ENCODE measurements at regions not wholly inside any gene's neighbourhood (a gene's known extent, or its start where the extent isn't known, plus 50 kb on each side); places are given as distances from the start of the nearest gene placed in this dataset.

DNA sequence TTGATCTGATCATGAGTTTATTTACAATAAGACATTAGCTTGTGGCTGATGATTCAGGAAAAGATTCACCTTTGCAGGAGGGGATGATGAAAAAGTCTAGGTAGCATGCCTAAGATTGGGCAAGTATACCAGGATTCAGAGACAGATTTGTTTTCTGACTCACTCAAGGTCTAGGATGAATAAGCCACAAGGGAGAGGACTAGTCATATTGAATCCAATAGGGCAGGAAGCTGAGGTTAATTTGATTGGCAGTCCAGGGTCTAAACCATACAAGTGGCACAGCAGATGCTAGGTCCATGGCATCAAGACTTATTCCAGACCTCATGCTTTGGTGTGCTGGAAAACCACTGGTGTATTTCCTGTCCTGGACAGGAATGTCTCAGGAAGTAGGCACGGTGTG is 1133.4 kb downstream of the XPNPEP1 start:
- Histone ChIP-seq H3K27ac (no peak overlapping the region), H3K4me3 (no peak overlapping the region), H3K4me1 (replicated peaks in 1 of 2) (no peaks in the 10 kb centered on the region)
- in situ Hi-C loops (cut with MboI; ENCODE audit: low pct_unique_long_range_greater_than_20kb in 2 of 9, low sequenced_read_pairs in 9 of 9, unreplicated experiment in 9 of 9): no loop called here
- no peak for ATAC-seq (replicated peaks in 6 of 8)
- WGBS, 10 experiments: 0 to 100% (median 80%) methylated on average over 1 of the region's 1 CpG; no CpG with 5 or more reads in 3 of the 10 experiments

DNA sequence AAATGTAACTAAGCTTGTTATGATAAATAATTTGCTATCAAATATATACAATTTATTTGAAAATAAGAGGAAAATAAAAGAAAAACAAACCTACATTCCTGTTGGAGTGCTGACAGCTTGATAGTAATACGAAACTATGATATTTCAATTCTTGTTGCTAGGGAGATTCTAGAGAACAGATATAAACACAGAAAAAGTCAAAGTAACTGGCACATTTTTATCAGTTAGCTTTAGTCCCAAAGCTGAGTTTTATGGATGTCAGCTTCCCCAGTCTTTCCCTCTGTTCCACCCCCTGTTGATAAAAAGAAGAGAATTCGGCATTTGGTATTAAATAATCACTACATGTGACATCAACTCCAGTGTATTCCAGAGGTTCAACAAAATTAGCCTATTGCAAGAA is 1134.0 kb downstream of the XPNPEP1 start:
- no peak for ATAC-seq (replicated peaks in 6 of 8)
- in situ Hi-C loops (cut with MboI; ENCODE audit: low pct_unique_long_range_greater_than_20kb in 2 of 9, low sequenced_read_pairs in 9 of 9, unreplicated experiment in 9 of 9): no loop called here
- Histone ChIP-seq H3K4me1 (replicated peaks in 1 of 2) (no peaks in the 10 kb centered on the region), H3K4me3 (no peak overlapping the region), H3K27ac (no peak overlapping the region)
- WGBS, 10 experiments: 0 to 100% (median 75%) methylated on average over 2 of the region's 2 CpGs

DNA sequence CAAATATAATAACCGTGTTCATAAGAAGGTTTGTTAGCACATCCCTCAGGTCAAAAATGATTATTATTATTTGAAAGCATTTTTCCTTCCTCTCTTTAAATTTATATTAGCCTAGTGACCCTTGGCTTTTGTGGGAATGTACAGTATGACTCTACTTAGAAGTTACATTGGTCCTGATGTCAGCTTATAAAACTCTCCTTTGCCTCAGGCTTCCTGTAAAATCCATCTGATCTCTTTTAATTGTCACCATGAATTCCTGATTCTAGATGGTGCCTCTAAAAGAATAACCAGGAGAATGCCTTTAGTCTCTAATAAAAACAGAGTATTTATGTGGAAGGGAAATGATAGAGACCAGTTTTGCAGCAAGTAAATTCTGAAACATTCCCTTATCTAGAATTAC is 1134.4 kb downstream of the XPNPEP1 start:
- no peak overlapping the region for H3K27ac ChIP-seq
- in situ Hi-C loops (cut with MboI; ENCODE audit: low pct_unique_long_range_greater_than_20kb in 2 of 9, low sequenced_read_pairs in 9 of 9, unreplicated experiment in 9 of 9): no loop called here
- 14 to 100% (median 85%) methylated on average over 1 of the region's 1 CpG; no CpG with 5 or more reads in 2 of the 10 experiments for WGBS, 10 experiments
- no peaks in the 10 kb centered on the region for H3K4me1 ChIP-seq (replicated peaks in 1 of 2)
- no peak overlapping the region for H3K4me3 ChIP-seq
- no peak for ATAC-seq (replicated peaks in 6 of 8)

DNA sequence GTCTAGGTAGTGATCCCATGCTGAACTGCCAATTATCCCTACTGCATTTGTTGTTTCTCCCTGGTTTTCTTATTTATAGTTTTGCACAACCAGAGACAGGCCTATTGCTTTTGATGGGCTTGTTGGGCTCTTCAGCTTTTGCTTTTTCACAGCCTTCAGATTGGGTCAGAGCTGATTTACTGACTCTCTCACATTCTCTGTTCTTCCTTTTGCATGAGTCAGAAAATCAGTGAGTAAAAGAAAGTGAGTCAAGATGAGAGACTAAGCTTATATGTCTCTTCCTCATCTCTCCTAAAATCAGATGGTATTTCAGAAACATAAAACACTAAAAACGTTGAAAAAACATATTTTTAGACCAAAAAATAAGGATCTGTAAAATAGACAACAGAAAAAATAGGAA is 1135.4 kb downstream of the XPNPEP1 start:
- Histone ChIP-seq H3K27ac (no peak overlapping the region), H3K4me3 (no peak overlapping the region), H3K4me1 (replicated peaks in 1 of 2) (no peaks in the 10 kb centered on the region)
- ATAC-seq (replicated peaks in 6 of 8): no peak
- in situ Hi-C loops (cut with MboI; ENCODE audit: low pct_unique_long_range_greater_than_20kb in 2 of 9, low sequenced_read_pairs in 9 of 9, unreplicated experiment in 9 of 9): no loop called here
- WGBS, 10 experiments: 0 to 30% (median 8%) methylated on average over 1 of the region's 1 CpG

DNA sequence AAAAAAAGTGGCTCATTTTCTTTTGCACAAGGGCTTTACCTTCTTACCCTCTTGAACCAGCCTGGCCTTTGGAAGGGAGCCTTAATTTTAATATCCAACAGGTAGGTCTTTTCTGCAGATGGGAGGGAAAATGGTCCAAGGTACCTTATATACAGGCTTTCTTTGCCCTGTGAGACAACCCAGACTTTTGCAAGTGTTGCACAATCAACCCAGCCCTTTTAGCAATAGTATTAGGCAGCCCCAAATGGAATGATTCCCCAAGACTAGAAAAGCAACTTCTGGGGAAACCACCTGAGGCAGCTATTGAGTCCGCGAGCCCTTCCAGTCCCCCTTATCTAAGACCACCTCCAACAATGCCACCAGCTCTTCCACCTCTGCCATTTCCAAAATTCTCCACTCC is 1138.3 kb downstream of the XPNPEP1 start:
- no peaks in the 10 kb centered on the region for H3K4me1 ChIP-seq (replicated peaks in 1 of 2)
- ATAC-seq (replicated peaks in 6 of 8): no peak
- in situ Hi-C loops (cut with MboI; ENCODE audit: low pct_unique_long_range_greater_than_20kb in 2 of 9, low sequenced_read_pairs in 9 of 9, unreplicated experiment in 9 of 9): no loop called here
- no peak overlapping the region for H3K4me3 ChIP-seq
- 100% methylated on average over 1 to 2 of the region's 2 CpGs; no CpG with 5 or more reads in 8 of the 10 experiments for WGBS, 10 experiments
- H3K27ac ChIP-seq: no peak overlapping the region

DNA sequence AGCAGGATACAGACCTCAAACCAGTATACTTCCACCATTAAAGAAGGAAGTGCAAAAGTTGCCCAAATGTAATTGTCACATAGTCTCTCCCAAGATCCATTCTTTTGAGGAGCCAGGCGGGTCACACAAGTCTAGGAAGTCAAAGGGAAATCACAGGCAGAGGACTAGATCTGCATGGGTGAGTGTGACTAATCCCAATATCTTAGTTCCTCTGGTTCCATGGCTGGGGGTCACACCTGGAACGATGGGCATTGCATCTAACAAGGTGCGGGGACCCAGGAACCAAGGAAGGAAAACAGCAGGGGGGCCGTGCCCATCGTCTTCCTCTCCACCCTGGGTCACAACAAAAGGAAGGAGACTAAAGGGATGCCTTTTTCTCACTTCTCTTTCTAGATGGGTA is 1138.8 kb downstream of the XPNPEP1 start:
- Histone ChIP-seq H3K27ac (no peak overlapping the region), H3K4me3 (no peak overlapping the region), H3K4me1 (replicated peaks in 1 of 2) (no peaks in the 10 kb centered on the region)
- in situ Hi-C loops (cut with MboI; ENCODE audit: low pct_unique_long_range_greater_than_20kb in 2 of 9, low sequenced_read_pairs in 9 of 9, unreplicated experiment in 9 of 9): no loop called here
- 33 to 94% (median 80%) methylated on average over 2 to 5 of the region's 5 CpGs; no CpG with 5 or more reads in 5 of the 10 experiments for WGBS, 10 experiments
- no peak for ATAC-seq (replicated peaks in 6 of 8)

DNA sequence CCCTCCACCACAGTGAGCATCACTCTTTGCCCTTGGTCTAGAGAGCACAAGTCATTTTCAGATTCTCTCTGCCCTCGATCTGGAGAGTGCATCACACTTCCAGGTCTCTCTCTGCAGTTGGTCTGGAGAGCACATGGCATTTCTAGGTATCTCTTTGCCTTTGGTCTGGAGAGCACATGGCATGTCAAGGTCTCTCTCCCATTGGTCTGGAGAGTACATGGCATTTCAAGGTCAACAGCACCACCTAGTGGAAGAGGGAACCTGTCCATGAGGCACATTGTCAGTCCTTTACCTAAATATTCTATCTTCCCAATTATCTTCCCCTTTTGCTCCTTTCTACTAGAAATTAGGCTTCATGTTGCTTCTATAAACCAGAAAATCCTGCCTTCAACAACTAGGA is 1139.4 kb downstream of the XPNPEP1 start:
- peak in 3 of 8 experiments; percentile 48 to 80 (median 77) for ATAC-seq (replicated peaks in 6 of 8)
- WGBS, 10 experiments: 0 to 100% methylated on average over 1 of the region's 1 CpG; no CpG with 5 or more reads in 8 of the 10 experiments

DNA sequence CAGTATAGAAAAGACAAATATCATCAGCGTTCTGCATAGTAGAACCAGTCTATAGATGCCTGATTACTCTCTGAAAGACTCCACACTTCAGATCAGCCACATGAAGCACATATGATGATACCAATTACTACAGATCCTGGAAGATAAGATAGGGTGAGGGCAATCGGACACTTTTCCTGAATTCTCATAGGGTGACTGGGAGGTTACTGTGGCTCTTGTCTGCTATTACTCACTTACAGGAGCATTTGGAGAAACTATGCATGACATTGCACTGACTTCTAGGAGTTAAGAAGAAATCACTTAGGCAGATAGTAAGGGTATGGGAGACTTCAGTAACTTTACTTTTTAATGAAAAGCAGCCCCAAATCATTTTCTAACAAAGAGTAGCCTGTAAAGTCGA is 1140.9 kb downstream of the XPNPEP1 start:
- no peak for ATAC-seq (replicated peaks in 6 of 8)

More for the DNA sequence above, 1139.4 kb downstream of the XPNPEP1 start:
- Histone ChIP-seq H3K4me1 (replicated peaks in 1 of 2) (no peaks in the 10 kb centered on the region), H3K4me3 (no peak overlapping the region), H3K27ac (no peak overlapping the region)
- in situ Hi-C loops (cut with MboI; ENCODE audit: low pct_unique_long_range_greater_than_20kb in 2 of 9, low sequenced_read_pairs in 9 of 9, unreplicated experiment in 9 of 9): no loop called here

DNA sequence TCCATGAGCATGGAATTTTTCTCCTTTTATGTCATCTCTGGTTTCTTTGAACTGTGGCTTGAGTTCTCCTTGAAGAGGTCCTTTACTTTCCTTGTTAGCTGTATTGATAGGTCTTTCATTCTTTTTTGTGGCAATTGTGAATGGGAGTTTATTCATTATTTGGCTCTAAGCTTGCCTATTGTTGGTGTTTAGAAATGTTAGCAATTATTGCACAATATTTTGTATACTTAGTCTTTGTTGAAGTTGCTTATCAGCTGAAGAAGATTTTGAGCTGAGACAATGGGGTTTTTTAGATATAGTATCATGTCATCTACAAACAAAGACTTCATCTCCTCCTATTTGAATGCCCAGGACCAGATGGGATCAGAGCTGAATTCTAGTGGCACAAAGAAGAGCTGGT is 1143.8 kb downstream of the XPNPEP1 start:
- Histone ChIP-seq H3K4me3 (no peak overlapping the region), H3K27ac (no peak overlapping the region), H3K4me1 (replicated peaks in 1 of 2) (peaks cover 0 to 2% of the 10 kb centered on the region in 2 donors)
- in situ Hi-C loops (cut with MboI; ENCODE audit: low pct_unique_long_range_greater_than_20kb in 2 of 9, low sequenced_read_pairs in 9 of 9, unreplicated experiment in 9 of 9): no loop called here
- ATAC-seq (replicated peaks in 6 of 8): no peak

More for the DNA sequence above, 1140.9 kb downstream of the XPNPEP1 start:
- no peaks in the 10 kb centered on the region for H3K4me1 ChIP-seq (replicated peaks in 1 of 2)
- H3K27ac ChIP-seq: no peak overlapping the region
- H3K4me3 ChIP-seq: no peak overlapping the region
- 8 to 90% (median 60%) methylated on average over 1 to 3 of the region's 3 CpGs; no CpG with 5 or more reads in 1 of the 10 experiments for WGBS, 10 experiments
- in situ Hi-C loops (cut with MboI; ENCODE audit: low pct_unique_long_range_greater_than_20kb in 2 of 9, low sequenced_read_pairs in 9 of 9, unreplicated experiment in 9 of 9): no loop called here

DNA sequence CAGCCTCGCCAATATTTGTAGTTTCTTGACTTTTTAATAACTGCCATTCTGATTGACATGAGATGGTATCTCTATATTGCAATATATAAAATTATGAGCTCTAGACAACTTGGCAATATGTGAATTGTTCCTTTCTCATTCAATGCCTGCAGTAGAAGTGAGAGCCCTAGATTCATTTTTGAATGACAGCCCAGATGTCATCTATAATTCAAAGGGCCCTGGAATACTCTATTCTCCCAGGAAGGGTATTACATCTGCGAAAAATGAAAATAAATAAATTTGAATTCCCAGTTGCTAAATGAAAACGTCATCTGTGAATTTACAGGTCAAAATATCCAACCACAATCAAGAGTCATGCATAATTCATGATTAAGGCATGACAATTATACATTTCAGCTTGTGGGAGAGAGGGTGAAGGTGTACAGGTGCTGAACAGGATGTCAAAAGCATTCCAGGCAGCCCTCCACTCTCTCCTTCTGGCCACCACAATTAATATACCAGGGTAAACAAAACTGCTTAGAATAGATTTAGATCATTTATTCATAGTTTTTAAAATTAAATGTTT is 1147.3 kb downstream of the XPNPEP1 start:
- Histone ChIP-seq H3K4me3 (no peak overlapping the region), H3K27ac (no peak overlapping the region), H3K4me1 (replicated peaks in 1 of 2) (peaks cover 0 to 2% of the 10 kb centered on the region in 2 donors)
- 0 to 84% (median 58%) methylated on average over 1 to 3 of the region's 3 CpGs; no CpG with 5 or more reads in 1 of the 10 experiments for WGBS, 10 experiments
- ATAC-seq (replicated peaks in 6 of 8): no peak
- in situ Hi-C loops (cut with MboI; ENCODE audit: low pct_unique_long_range_greater_than_20kb in 2 of 9, low sequenced_read_pairs in 9 of 9, unreplicated experiment in 9 of 9): no loop called here

DNA sequence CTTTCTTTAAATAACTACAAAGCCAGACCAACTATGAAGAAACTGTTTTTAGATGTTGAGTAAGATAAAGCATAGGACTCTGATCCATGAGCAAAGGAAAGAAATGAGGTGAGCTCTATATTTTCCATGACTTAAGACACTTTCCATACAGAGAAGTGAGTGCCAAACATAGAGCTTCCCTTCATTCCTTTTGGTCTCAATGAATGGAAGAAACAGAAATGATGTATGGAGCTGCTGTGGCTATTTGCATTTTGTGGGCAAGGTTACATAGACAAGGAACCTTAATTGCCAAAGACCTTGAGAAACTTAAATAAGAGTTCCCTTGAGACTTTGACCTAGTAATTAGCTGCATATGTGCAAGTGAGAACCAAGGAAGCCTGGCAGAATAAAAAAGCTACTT is 1152.2 kb downstream of the XPNPEP1 start:
- ATAC-seq (replicated peaks in 6 of 8): no peak

DNA sequence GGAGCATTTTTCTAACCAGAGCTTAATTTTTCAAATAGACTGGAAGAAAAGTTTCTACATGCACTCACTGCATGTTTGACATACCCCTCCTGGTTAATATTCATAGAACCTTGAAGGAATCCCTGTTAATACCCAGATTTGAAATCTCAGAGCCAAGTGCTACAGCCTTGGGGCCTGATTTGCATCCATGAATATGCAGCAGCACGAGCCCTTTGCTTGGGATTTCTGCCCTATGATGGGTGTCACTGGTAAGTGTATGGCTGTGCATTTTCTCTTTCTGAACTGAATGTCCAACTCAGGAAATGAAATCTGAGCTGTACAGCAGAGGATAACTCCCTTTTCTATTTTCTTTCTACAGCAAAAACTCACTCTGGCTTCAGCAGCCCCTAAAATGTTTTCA is 1157.5 kb downstream of the XPNPEP1 start:
- ATAC-seq (replicated peaks in 6 of 8): peak in 3 of 8 experiments; percentile 41 to 99 (median 92)
- H3K27ac ChIP-seq: no peak overlapping the region
- no peak overlapping the region for H3K4me3 ChIP-seq
- in situ Hi-C loops (cut with MboI; ENCODE audit: low pct_unique_long_range_greater_than_20kb in 2 of 9, low sequenced_read_pairs in 9 of 9, unreplicated experiment in 9 of 9): no loop called here
- H3K4me1 ChIP-seq (replicated peaks in 1 of 2): no peaks in the 10 kb centered on the region
- WGBS, 10 experiments: 0 to 27% (median 20%) methylated on average over 1 of the region's 1 CpG; no CpG with 5 or more reads in 5 of the 10 experiments

More for the DNA sequence above, 1152.2 kb downstream of the XPNPEP1 start:
- Histone ChIP-seq H3K4me3 (no peak overlapping the region), H3K4me1 (replicated peaks in 1 of 2) (peaks cover 0 to 2% of the 10 kb centered on the region in 2 donors), H3K27ac (no peak overlapping the region)
- in situ Hi-C loops (cut with MboI; ENCODE audit: low pct_unique_long_range_greater_than_20kb in 2 of 9, low sequenced_read_pairs in 9 of 9, unreplicated experiment in 9 of 9): no loop called here

DNA sequence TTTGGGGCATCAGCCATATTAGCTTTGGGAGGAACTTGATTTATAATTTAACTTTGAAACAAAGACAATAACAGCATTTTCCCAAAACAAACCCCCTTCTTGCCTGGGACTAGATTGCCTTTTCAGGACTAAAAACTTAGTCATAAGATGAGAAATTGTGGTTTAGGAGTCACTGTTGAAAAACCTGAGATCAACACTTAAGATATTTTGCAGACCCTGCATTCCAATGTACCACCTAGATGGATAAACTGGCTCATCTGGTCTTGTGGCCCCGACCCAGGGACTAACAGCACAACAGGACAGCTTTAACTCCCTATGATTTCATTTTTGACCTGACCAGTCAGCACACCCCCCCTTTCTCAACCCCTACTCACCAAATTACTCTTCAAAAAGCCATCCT is 1165.4 kb downstream of the XPNPEP1 start:
- no peak overlapping the region for H3K4me3 ChIP-seq
- no peaks in the 10 kb centered on the region for H3K4me1 ChIP-seq (replicated peaks in 1 of 2)
- ATAC-seq (replicated peaks in 6 of 8): no peak
- WGBS, 10 experiments: 0 to 83% (median 33%) methylated on average over 1 of the region's 1 CpG; no CpG with 5 or more reads in 6 of the 10 experiments
- in situ Hi-C loops (cut with MboI; ENCODE audit: low pct_unique_long_range_greater_than_20kb in 2 of 9, low sequenced_read_pairs in 9 of 9, unreplicated experiment in 9 of 9): no loop called here
- no peak overlapping the region for H3K27ac ChIP-seq

DNA sequence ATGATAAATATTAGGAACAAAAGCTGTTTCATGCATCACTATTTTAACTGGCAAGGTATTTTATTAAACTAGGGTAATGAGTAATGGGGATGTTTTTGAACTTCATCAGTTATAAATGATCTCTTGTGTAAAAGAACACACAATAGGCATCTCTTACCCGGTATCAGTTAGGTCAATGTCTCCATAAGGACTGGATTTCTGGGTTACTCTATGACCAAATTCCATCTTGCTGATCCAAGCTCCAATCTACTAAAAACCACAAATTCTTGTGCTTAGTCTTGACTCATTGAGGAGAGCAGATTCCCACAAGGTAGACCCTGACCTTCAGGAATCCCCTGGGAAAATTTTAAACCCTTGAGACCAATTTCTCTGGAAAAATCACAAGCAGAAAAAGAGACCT is 1167.7 kb downstream of the XPNPEP1 start:
- no peak overlapping the region for H3K4me3 ChIP-seq
- ATAC-seq (replicated peaks in 6 of 8): no peak
- no peak overlapping the region for H3K27ac ChIP-seq
- in situ Hi-C loops (cut with MboI; ENCODE audit: low pct_unique_long_range_greater_than_20kb in 2 of 9, low sequenced_read_pairs in 9 of 9, unreplicated experiment in 9 of 9): no loop called here
- H3K4me1 ChIP-seq (replicated peaks in 1 of 2): no peaks in the 10 kb centered on the region
- WGBS, 10 experiments: 0 to 100% (median 67%) methylated on average over 1 of the region's 1 CpG; no CpG with 5 or more reads in 3 of the 10 experiments
